ENCODE measurements at regions not wholly inside any gene's neighbourhood (a gene's known extent, or its start where the extent isn't known, plus 50 kb on each side); places are given as distances from the start of the nearest gene placed in this dataset.

- no peak overlapping the region for H3K4me3 ChIP-seq (ENCODE audit: low read length)
- H3K27me3 ChIP-seq (ENCODE audit: insufficient read depth, low read length) = no peaks in the 10 kb centered on the region
- no peak overlapping the region for H3K9ac ChIP-seq (ENCODE audit: low read depth, low read length)
- H3K9me3 ChIP-seq (ENCODE audit: insufficient read depth, low read depth, low read length) = no peaks in the 10 kb centered on the region
- no peaks in the 10 kb centered on the region for H3K4me1 ChIP-seq (ENCODE audit: insufficient read depth, low read length)
- H3K36me3 ChIP-seq (ENCODE audit: insufficient read depth, low read length) = no peaks in the 10 kb centered on the region
- H3K27ac ChIP-seq (ENCODE audit: low read depth, low read length) = no peak overlapping the region
Measured at GRCh38 chr3:99188936-99189335, 287.4 kb upstream of the DCBLD2 start.

DNA sequence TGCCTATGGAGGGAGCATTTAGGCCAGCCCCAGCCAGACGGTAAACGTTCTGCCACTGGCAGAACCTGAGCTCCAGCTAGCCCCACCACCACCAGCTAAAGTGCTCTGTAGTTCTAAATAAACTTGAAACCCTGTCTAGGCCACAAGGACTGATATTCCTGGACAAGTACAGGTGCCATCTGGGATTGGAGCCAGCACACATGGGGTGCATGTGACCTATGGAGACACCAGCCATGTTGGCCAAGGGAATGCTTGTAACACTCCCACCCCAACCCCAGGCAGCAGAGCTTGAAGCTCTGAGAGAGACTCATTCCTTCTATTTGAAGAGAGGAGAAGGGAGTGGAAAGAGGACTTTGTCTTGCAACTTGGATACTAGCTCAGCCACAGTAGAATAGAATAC lies 284.5 kb upstream of the DCBLD2 start:
- no peaks in the 10 kb centered on the region for H3K36me3 ChIP-seq (ENCODE audit: insufficient read depth, low read length)
- H3K4me1 ChIP-seq (ENCODE audit: insufficient read depth, low read length) = no peaks in the 10 kb centered on the region
- 90% methylated on average over 2 of the region's 2 CpGs for WGBS
- H3K27me3 ChIP-seq (ENCODE audit: insufficient read depth, low read length) = no peaks in the 10 kb centered on the region
- no peak overlapping the region for H3K9ac ChIP-seq (ENCODE audit: low read depth, low read length)
- no peak overlapping the region for H3K27ac ChIP-seq (ENCODE audit: low read depth, low read length)
- H3K9me3 ChIP-seq (ENCODE audit: insufficient read depth, low read depth, low read length) = no peaks in the 10 kb centered on the region
- no peak overlapping the region for H3K4me3 ChIP-seq (ENCODE audit: low read length)

DNA sequence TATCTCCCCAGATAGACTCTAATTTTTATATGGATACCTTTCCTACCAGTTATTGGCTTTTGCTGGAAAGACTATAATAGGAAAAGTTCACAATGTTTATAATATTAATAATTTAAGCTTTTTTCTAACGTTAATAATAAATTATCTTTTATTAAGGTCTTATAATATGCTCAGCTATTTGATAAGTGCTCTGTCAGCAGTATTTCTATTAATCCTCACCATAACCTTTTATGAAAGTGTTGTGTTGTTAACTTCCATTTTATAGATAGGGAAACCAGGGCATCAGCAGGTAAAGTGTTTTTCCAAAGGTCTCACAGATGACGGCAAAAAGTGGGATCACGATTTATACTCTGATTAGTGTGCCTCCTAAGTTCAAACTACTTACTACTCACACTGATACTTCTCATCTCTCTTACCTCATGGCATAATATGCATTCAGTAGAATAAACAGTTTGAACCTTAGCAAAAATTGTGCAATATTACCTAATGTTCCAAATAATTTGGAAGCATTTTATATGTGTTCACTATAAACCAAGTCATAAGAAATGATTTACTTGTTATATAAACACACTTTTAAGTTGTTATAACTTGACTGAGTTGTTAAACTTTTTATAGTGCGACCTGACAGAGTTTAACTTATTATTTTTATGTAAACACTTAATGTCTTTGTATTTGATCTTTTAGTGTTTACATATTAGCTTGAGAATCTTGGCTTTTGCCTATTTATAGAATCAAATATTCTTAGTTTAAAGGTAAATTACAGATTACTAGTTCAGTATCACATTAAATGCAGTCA lies 274.9 kb upstream of the DCBLD2 start:
- Histone ChIP-seq H3K36me3 (ENCODE audit: insufficient read depth, low read length) (no peaks in the 10 kb centered on the region), H3K9ac (ENCODE audit: low read depth, low read length) (no peak overlapping the region), H3K9me3 (ENCODE audit: insufficient read depth, low read depth, low read length) (no peaks in the 10 kb centered on the region), H3K4me3 (ENCODE audit: low read length) (no peak overlapping the region), H3K4me1 (ENCODE audit: insufficient read depth, low read length) (no peaks in the 10 kb centered on the region), H3K27ac (ENCODE audit: low read depth, low read length) (no peak overlapping the region), H3K27me3 (ENCODE audit: insufficient read depth, low read length) (no peaks in the 10 kb centered on the region)
- 94% methylated on average over 2 of the region's 4 CpGs for WGBS

DNA sequence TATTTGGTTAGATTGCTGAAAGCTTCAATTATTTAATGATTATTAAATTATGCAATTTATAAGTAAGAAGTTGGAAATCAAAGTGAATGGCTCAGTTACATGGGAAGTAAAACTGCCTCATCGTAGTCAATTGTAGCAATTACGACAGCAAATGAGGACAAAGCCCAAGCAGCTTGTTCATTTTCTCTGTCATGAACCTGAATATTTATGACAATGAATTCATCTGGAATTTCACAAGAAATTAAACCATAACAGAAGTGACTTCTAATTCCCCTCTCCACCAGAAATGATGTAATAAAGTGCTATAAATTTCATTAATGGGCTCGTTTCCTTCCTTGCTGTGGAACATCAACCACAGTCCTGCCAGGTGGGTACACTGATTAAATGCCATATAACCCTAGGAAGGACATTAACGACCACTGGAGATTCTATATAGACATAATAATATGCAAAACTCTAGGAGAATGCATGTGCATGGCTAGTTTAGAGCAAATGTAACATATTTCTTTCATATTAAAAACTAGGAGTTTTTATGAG lies 273.8 kb upstream of the DCBLD2 start:
- no peaks in the 10 kb centered on the region for H3K27me3 ChIP-seq (ENCODE audit: insufficient read depth, low read length)
- H3K27ac ChIP-seq (ENCODE audit: low read depth, low read length) = no peak overlapping the region
- 99% methylated on average over 3 of the region's 4 CpGs for WGBS
- H3K9ac ChIP-seq (ENCODE audit: low read depth, low read length) = no peak overlapping the region
- H3K4me1 ChIP-seq (ENCODE audit: insufficient read depth, low read length) = no peaks in the 10 kb centered on the region
- H3K4me3 ChIP-seq (ENCODE audit: low read length) = no peak overlapping the region
- no peaks in the 10 kb centered on the region for H3K9me3 ChIP-seq (ENCODE audit: insufficient read depth, low read depth, low read length)
- no peaks in the 10 kb centered on the region for H3K36me3 ChIP-seq (ENCODE audit: insufficient read depth, low read length)

GRCh38 chr3:99172736-99173657 lies 271.5 kb upstream of the DCBLD2 start:
- WGBS = 46% methylated on average over 5 of the region's 5 CpGs
- no peak overlapping the region for H3K9ac ChIP-seq (ENCODE audit: low read depth, low read length)

DNA sequence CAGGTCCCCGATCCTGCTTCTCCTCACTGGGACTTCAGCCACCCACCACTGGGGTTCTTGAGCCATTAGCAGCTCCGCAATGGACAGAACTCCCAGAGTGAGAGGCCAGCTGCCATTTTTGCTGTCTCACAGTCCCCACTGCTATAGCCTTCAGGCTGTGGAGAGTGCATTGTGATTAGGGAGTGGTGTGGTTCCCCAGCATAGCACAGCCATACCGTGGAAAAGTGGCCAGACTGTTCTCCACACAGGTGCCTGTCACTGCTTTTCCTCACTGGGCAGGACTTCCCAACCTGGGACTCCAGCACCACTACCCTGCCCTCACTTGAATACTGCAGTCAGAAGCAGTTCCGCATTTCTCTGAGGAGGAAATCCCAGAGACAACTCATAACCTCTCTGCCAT lies 270.3 kb upstream of the DCBLD2 start:
- H3K4me3 ChIP-seq (ENCODE audit: low read length) = no peak overlapping the region
- WGBS = 91% methylated on average over 4 of the region's 4 CpGs
- no peaks in the 10 kb centered on the region for H3K4me1 ChIP-seq (ENCODE audit: insufficient read depth, low read length)
- H3K27me3 ChIP-seq (ENCODE audit: insufficient read depth, low read length) = no peaks in the 10 kb centered on the region
- no peaks in the 10 kb centered on the region for H3K36me3 ChIP-seq (ENCODE audit: insufficient read depth, low read length)
- H3K27ac ChIP-seq (ENCODE audit: low read depth, low read length) = no peak overlapping the region
- no peak overlapping the region for H3K9ac ChIP-seq (ENCODE audit: low read depth, low read length)
- H3K9me3 ChIP-seq (ENCODE audit: insufficient read depth, low read depth, low read length) = no peaks in the 10 kb centered on the region

More at GRCh38 chr3:99172736-99173657, 271.5 kb upstream of the DCBLD2 start:
- no peaks in the 10 kb centered on the region for H3K27me3 ChIP-seq (ENCODE audit: insufficient read depth, low read length)
- H3K9me3 ChIP-seq (ENCODE audit: insufficient read depth, low read depth, low read length) = no peaks in the 10 kb centered on the region
- H3K27ac ChIP-seq (ENCODE audit: low read depth, low read length) = no peak overlapping the region
- H3K36me3 ChIP-seq (ENCODE audit: insufficient read depth, low read length) = no peaks in the 10 kb centered on the region
- no peak overlapping the region for H3K4me3 ChIP-seq (ENCODE audit: low read length)
- H3K4me1 ChIP-seq (ENCODE audit: insufficient read depth, low read length) = no peaks in the 10 kb centered on the region

DNA sequence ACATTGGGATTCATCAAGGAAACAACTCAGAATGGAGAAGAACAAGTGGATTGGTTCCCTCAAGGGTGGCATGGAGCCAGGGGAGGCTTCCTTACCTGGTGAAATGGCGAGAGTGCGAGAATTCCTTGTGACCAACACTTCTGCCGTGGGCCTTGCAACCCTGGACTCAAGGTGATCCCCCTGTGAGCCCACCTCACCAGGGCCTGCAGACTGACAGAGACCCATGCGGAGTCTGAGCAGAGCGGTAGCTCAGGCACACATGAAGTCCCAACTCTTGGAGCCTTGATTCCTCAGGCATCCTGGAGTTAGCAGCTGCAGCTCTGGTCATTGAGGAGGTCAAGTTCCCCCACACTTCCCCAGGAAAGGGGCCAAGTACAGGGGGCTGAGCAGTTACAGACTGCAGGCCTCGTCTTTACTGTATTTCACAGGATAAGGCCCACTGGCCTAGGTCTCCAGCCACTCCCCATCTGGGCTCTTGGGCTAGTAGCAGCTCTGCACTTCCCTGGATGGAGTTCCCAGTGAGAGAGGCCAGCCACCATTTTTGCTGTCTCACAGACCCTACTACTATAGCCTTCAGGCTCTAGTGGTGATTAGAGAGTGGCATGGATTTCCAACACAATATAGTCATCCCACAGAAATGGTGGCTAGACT lies 269.5 kb upstream of the DCBLD2 start:
- Histone ChIP-seq H3K4me1 (ENCODE audit: insufficient read depth, low read length) (no peaks in the 10 kb centered on the region), H3K4me3 (ENCODE audit: low read length) (no peak overlapping the region)
- 95% methylated on average over 6 of the region's 6 CpGs for WGBS

GRCh38 chr3:99167071-99167470 lies 265.6 kb upstream of the DCBLD2 start:
- no peaks in the 10 kb centered on the region for H3K4me1 ChIP-seq (ENCODE audit: insufficient read depth, low read length)
- no peaks in the 10 kb centered on the region for H3K36me3 ChIP-seq (ENCODE audit: insufficient read depth, low read length)
- no peak overlapping the region for H3K27ac ChIP-seq (ENCODE audit: low read depth, low read length)
- no peaks in the 10 kb centered on the region for H3K9me3 ChIP-seq (ENCODE audit: insufficient read depth, low read depth, low read length)
- no peak overlapping the region for H3K9ac ChIP-seq (ENCODE audit: low read depth, low read length)
- no peak overlapping the region for H3K4me3 ChIP-seq (ENCODE audit: low read length)
- H3K27me3 ChIP-seq (ENCODE audit: insufficient read depth, low read length) = no peaks in the 10 kb centered on the region

More for the DNA sequence above, 269.5 kb upstream of the DCBLD2 start:
- H3K9me3 ChIP-seq (ENCODE audit: insufficient read depth, low read depth, low read length) = no peaks in the 10 kb centered on the region
- H3K36me3 ChIP-seq (ENCODE audit: insufficient read depth, low read length) = no peaks in the 10 kb centered on the region
- H3K9ac ChIP-seq (ENCODE audit: low read depth, low read length) = no peak overlapping the region
- no peak overlapping the region for H3K27ac ChIP-seq (ENCODE audit: low read depth, low read length)
- H3K27me3 ChIP-seq (ENCODE audit: insufficient read depth, low read length) = no peaks in the 10 kb centered on the region

GRCh38 chr3:99163314-99163713 lies 261.8 kb upstream of the DCBLD2 start:
- Histone ChIP-seq H3K9me3 (ENCODE audit: insufficient read depth, low read depth, low read length) (peaks cover 23% of the 10 kb centered on the region), H3K36me3 (ENCODE audit: insufficient read depth, low read length) (no peaks in the 10 kb centered on the region), H3K27me3 (ENCODE audit: insufficient read depth, low read length) (no peaks in the 10 kb centered on the region), H3K4me1 (ENCODE audit: insufficient read depth, low read length) (no peaks in the 10 kb centered on the region), H3K4me3 (ENCODE audit: low read length) (no peak overlapping the region), H3K27ac (ENCODE audit: low read depth, low read length) (no peak overlapping the region), H3K9ac (ENCODE audit: low read depth, low read length) (no peak overlapping the region)
- 88% methylated on average over 3 of the region's 3 CpGs for WGBS

GRCh38 chr3:99159220-99159762 lies 257.8 kb upstream of the DCBLD2 start:
- Histone ChIP-seq H3K4me1 (ENCODE audit: insufficient read depth, low read length) (no peaks in the 10 kb centered on the region), H3K36me3 (ENCODE audit: insufficient read depth, low read length) (no peaks in the 10 kb centered on the region), H3K27ac (ENCODE audit: low read depth, low read length) (no peak overlapping the region), H3K9me3 (ENCODE audit: insufficient read depth, low read depth, low read length) (peaks cover 43% of the 10 kb centered on the region), H3K9ac (ENCODE audit: low read depth, low read length) (no peak overlapping the region), H3K27me3 (ENCODE audit: insufficient read depth, low read length) (no peaks in the 10 kb centered on the region), H3K4me3 (ENCODE audit: low read length) (no peak overlapping the region)

DNA sequence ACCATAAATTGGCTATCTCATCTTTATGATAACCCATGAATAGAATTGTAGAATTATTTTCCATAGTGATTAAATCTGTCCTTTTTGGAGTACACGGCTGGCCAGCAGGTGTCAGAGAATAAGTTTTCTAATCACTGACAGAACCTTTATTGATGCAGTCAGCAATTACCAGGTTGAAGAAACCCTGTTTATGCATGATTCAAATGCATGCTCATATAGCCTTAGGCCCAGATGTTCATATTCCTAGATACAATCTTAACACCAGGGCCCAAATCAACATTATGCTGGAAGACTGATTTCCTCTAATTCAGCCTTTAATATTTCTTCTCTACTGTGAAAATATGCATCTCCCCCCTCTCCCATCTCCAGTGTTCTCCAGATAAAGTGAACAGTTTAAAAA lies 243.5 kb upstream of the DCBLD2 start:
- no peaks in the 10 kb centered on the region for H3K9me3 ChIP-seq (ENCODE audit: insufficient read depth, low read depth, low read length)
- no peaks in the 10 kb centered on the region for H3K36me3 ChIP-seq (ENCODE audit: insufficient read depth, low read length)
- H3K4me1 ChIP-seq (ENCODE audit: insufficient read depth, low read length) = no peaks in the 10 kb centered on the region
- 88% methylated on average over 1 of the region's 1 CpG for WGBS
- H3K4me3 ChIP-seq (ENCODE audit: low read length) = no peak overlapping the region
- no peaks in the 10 kb centered on the region for H3K27me3 ChIP-seq (ENCODE audit: insufficient read depth, low read length)
- no peak overlapping the region for H3K27ac ChIP-seq (ENCODE audit: low read depth, low read length)
- no peak overlapping the region for H3K9ac ChIP-seq (ENCODE audit: low read depth, low read length)

Data from HUES64 (cell line).